ENCODE measurements at regions not wholly inside any gene's neighbourhood (a gene's known extent, or its start where the extent isn't known, plus 50 kb on each side); places are given as distances from the start of the nearest gene placed in this dataset.
"Not testable (repeated sequence)": the region's sequence is repeated elsewhere in the genome, so short reads cannot be mapped to it uniquely, and the experiment has no call there.

GRCh38 chr3:70736009-70736408 is 423.6 kb upstream of the MDFIC2 start:
- no peak for DNase-seq

- no peak for DNase-seq
These were observed 422.3 kb upstream of the MDFIC2 start for GRCh38 chr3:70734756-70735155.

GRCh38 chr3:70731046-70731445 is 418.6 kb upstream of the MDFIC2 start:
- DNase-seq = no peak

DNA sequence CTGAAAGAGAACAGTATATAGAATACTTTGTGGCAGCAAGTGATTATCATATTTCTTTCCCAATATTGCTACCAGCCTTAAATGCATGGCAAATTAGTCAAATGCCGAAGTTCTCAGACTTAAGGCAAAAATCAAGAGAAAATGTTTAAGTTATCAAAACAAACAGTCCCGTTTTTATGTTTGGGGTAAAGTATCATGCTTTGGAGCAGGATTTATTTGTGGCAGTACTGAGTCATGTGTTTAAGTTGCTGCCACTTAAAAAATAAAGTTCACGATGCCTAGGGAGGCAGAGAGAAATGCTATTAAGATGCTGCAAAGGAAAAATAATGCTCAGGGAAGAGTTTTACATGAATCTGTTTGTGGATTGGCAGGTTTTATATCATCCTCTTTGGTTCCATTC is 417.4 kb upstream of the MDFIC2 start:
- DNase-seq = no peak

GRCh38 chr3:70728311-70728710 is 415.9 kb upstream of the MDFIC2 start:
- no peak for DNase-seq

DNA sequence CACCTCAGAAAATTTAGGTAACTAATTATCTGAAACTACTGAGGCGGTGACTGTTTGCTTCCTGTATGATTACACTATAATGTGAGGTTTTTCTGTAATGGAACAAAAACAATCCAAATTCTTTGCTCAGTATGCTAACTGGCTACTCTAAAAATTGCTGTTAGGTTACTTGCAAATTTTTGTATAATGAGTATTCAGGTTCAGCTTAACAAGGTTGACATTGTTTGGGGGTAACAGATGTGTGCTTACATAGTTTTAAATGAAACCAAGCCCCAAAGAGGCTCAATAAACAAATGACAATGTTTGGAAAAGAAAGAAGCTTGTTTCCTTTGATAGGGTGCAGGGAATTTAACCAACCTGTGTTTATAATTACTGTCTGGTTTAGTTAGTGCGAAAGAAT is 414.5 kb upstream of the MDFIC2 start:
- DNase-seq = no peak

DNA sequence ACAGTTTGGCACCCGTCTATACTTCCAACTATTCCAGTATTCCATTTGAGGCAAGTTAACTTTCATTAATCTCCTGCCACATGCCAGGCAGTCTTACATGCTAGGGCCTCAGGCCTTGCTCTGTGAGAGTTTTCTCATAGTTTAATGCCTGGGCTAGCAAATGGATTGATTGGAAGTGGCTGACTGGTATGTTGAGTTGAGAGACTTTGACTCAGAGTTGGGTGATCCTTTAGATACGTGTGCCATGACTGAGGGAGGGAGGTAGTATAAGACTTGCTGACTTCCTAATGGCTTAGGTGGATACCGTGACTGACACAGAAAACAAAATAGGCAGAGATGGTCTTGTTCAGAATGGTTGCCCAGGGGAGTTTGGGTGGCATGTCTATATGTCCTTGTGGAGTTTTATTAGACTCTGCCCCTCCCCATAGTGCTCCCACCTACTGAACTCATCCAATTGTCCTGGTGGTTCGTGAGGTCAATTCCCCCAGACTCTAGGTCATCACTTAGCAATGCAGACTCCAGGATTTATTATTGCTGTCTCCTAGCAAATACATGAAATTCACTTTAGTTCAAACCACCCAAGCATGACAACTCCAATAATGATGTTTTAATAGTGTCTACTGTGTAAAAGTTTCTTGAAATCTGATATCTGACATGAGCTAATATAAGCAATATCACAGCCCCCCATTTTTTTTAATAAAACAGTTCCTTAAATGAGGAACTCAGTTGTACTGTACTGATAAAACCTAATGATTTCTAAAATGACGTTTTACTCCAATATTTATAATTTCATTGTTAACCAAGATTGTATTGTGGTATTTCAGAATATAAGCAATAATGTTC is 413.9 kb upstream of the MDFIC2 start:
- DNase-seq = no peak

GRCh38 chr3:70722018-70722417 is 409.6 kb upstream of the MDFIC2 start:
- no peak for DNase-seq

DNA sequence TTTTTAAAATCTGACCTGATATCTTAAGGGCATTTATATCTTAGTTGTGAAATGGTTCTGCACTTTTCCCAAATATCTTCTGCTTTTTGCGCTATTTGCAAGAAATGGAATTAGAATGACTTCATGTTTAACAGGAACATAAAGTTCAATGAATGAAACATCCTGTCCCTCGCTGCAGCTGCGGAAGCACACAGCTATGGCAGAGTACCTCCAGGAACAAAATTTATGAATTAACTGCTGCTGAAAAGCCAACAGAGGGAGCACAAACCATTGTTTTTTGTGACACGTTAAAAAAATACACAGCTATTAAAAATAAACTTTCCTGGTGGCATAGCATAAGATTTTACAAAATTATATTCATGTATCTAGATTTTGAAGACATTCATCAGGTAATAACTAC is 404.4 kb upstream of the MDFIC2 start:
- DNase-seq = peak; percentile 62

- no peak for DNase-seq
These were observed 400.1 kb upstream of the MDFIC2 start for GRCh38 chr3:70712449-70713082.

GRCh38 chr3:70703305-70704102 is 391.1 kb upstream of the MDFIC2 start:
- DNase-seq = peak; percentile 4

GRCh38 chr3:70702132-70702531 is 389.7 kb upstream of the MDFIC2 start:
- DNase-seq = no peak

- DNase-seq = no peak
These were observed 372.3 kb upstream of the MDFIC2 start for GRCh38 chr3:70684701-70685100.

DNA sequence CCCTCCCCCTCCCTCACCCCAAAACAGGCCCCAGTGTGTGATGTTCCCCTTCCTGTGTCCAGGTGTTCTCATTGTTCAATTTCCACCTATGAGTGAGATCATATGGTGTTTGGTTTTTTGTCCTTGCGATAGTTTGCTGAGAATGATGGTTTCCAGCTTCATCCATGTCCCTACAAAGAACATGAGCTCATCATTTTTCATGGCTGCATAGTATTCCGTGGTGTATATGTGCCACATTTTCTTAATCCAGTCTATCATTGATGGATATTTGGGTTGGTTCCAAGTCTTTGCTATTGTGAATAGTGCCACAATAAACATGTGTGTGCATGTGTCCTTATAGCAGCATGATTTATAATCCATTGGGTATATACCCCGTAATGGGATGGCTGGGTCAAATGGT is 363.4 kb upstream of the MDFIC2 start:
- not testable (repeated sequence) for DNase-seq

DNA sequence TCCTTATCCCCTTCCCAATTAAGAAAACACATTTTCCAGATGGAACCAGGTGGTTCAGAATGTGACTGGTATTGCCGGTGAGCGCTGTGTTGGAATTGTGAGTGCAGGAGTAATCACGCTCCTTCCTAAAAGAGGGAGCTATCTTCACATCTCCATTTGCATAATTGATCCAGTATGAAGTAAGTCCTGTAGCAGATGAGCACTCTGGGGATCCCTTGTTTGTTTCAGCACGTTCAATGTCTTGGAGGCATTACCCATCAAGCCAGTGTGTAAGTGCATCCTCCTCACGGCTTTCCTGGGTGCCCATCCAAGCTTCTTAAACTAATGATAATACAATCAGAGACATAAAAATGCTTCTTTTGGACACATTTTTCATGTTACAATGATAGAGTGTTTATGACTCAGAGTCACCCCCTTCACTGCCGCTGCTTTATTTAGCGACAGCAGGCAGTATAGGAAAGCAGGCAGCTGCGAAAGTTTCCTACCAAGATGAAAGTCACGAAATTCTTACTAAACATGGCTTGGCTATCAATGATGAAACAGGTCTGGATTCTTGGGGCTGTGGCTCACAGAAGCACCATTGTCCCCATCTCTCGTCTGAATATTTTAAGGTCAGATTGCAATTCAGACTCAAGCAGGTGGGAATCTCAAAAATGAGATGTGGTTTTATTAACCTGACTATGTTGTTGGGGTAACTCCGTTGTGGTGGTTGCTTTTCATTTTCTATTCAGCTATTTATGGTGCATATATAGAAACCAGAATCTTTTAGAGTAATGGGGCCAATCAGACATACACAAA is 346.3 kb upstream of the MDFIC2 start:
- no peak for DNase-seq

DNA sequence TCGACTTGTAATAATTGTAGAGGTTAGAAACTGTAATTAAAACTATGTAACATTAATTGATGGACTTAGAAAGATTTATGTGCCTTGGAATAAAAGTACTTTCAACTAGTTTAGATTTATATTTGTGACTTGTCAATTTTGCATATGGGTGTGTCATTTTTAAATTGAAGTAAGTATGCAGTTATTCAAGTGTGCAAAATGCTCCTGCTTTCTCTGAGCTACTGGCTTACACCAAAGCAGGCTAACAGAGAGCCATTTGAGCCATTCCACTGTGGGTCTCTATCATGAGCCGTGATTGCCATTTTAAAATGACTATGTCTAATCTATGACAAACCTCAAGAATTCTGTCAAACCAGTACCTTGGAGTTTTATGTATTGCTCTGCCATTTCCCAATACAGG is 345.0 kb upstream of the MDFIC2 start:
- no peak for DNase-seq

DNA sequence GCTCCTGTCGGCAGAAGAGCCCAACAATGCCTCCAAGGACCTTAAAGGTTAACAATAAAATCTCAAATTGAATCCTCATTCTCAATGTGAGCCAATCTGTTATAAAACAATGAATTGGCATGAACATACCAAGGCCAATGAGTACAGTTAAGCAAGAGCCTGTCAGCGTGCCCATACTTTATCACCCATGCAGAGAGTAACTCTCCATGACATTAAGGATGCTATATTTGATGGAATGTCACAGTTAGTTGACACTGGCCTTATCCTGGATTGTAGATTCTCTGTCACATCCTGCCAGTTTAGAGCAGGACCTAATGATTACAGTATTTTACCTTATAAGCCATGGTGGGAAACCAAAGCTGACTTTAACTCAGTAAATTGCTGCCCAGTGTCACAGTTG is 335.4 kb upstream of the MDFIC2 start:
- DNase-seq = no peak

DNA sequence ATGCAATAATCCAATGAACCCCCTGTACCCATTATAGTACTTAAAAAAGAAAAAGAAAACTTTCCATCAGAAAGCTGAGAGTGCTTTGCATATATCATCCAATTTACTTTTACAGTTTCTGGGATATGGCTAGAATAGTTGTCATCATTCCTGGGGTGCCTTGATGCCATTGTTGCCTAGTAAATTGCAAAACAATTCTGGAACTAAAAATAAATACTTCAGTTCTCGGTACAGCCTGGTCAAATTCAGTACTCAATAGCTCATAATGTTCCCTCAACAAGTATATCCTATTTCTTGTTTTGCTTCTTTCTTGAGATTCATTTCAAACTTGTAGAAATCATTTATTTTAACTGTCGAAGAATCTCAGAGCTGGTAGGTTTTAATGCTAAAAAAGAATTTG is 334.7 kb upstream of the MDFIC2 start:
- DNase-seq = no peak

GRCh38 chr3:70646635-70647034 is 334.2 kb upstream of the MDFIC2 start:
- no peak for DNase-seq

DNA sequence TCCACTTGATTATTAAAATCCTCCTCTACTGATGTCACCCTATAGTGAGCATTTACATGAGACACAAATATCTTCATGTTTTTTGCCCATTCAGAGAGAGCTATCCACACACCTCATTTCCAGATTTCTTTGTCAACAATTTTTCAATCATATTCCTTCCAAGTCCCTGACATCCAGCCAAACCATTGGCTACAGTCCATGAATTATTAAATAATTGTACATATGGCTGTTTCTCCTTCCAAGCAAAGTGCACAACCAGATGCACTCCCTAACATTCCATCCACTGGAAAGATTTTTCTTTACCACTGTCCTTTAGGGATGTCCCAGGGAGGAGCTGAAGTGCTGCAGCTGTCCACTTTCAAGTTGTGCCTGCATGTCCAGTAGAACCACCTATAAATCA is 328.0 kb upstream of the MDFIC2 start:
- no peak for DNase-seq

- no peak for DNase-seq
These were observed 322.9 kb upstream of the MDFIC2 start for GRCh38 chr3:70635301-70635700.

- no peak for DNase-seq
These were observed 319.4 kb upstream of the MDFIC2 start for GRCh38 chr3:70631716-70632307.

DNA sequence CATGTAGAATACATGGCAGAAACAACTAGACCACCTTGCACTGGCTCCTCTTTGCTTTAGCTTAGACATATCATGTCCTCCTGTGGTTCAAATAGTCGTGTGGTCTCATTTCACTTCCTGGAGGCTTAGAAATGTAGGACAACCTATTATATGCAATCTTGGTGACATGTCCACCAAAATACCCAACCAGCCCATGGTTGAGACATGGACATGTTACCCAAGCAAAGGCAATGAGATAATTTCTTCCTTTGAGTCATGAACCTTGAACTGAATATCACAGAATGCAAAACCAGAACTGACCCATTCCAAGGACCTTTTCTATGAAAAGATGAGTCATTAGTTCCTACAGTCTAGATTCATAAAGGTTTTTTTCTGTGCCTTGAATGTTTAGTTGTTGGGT is 309.0 kb upstream of the MDFIC2 start:
- no peak for DNase-seq
